Naive thymus-derived CD4-positive, alpha-beta T cell (primary cell): ENCODE measurements at regions not wholly inside any gene's neighbourhood (a gene's known extent, or its start where the extent isn't known, plus 50 kb on each side); places are given as distances from the start of the nearest gene placed in this dataset.

Experiments used
- ATAC-seq: fragments of 150-1000 bp; cut with Tn5 transposase; 2 replicates; pipeline ENCODE4 v1.10.0; 2021; ENCODE audit warnings: mild to moderate bottlenecking, moderate library complexity
- CTCF ChIA-PET: fragments of 350-600 bp; sonication (Branson Sonifier 250); formaldehyde crosslinking; loops from one replicate; lab custom pipeline; 2021; ENCODE audit warnings: antibody characterized with exemption; lab: Charles Lee
- POLR2A ChIA-PET: fragments of 350-600 bp; sonication (Branson Sonifier 250); formaldehyde crosslinking; loops from one replicate; lab custom pipeline; 2021; ENCODE audit warnings: antibody characterized with exemption, inconsistent platforms; lab: Charles Lee
- DNase-seq, 9 donors: peaks; one replicate each; pipeline versions ENCODE4 v3.0.0 to v3.0.0-alpha.2; 2020 to 2022; ENCODE audit warnings: mixed read lengths in 1 of 9
- H3K27ac ChIP-seq: one replicate; pipeline ENCODE4 v1.7.0; 2013; ENCODE audit warnings: mild to moderate bottlenecking, low read depth, low read length, moderate library complexity
- H3K27me3 ChIP-seq, 2 donors: one replicate each; pipeline ENCODE4 v1.7.0; 2013; ENCODE audit warnings: low read length in 2 of 2, mild to moderate bottlenecking in 2 of 2, moderate library complexity in 2 of 2; ENCODE audit not compliant: control insufficient read depth in 2 of 2, insufficient read depth in 2 of 2
- H3K36me3 ChIP-seq, 3 experiments: 1 replicate in 2 of 3; 2 replicates in 1 of 3; pipeline ENCODE4 v1.7.0; 2013; ENCODE audit warnings: low read length in 3 of 3, mild to moderate bottlenecking in 3 of 3, moderate library complexity in 1 of 3; ENCODE audit not compliant: insufficient read depth in 3 of 3, control insufficient read depth in 2 of 3
- H3K4me1 ChIP-seq, 2 donors: one replicate each; pipeline ENCODE4 v1.7.0; 2013; ENCODE audit warnings: low read length in 2 of 2, mild to moderate bottlenecking in 2 of 2, moderate library complexity in 1 of 2; ENCODE audit not compliant: control insufficient read depth in 2 of 2, insufficient read depth in 2 of 2
- H3K4me3 ChIP-seq: 2 replicates; pipeline ENCODE4 v1.7.0; 2013; ENCODE audit warnings: mild to moderate bottlenecking, low read length
- H3K9me3 ChIP-seq, 3 experiments: 1 replicate in 2 of 3; 2 replicates in 1 of 3; pipeline ENCODE4 v1.7.0; 2013; ENCODE audit warnings: low read length in 3 of 3; ENCODE audit not compliant: control insufficient read depth in 2 of 3
- H3K27ac Mint-ChIP-seq, 9 donors: one replicate each; pipeline ENCODE4 v1.8.0; 2020 to 2022; ENCODE audit warnings: mixed read lengths in 9 of 9, mild to moderate bottlenecking in 8 of 9, moderate library complexity in 5 of 9, inconsistent platforms in 2 of 9
- H3K27me3 Mint-ChIP-seq, 5 donors: one replicate each; pipeline ENCODE4 v1.8.0; 2021 to 2022; ENCODE audit warnings: mixed read lengths in 5 of 5, mild to moderate bottlenecking in 1 of 5
- H3K36me3 Mint-ChIP-seq, 5 donors: one replicate each; pipeline ENCODE4 v1.8.0; 2020 to 2022; ENCODE audit warnings: mixed read lengths in 5 of 5, mild to moderate bottlenecking in 3 of 5, inconsistent platforms in 1 of 5
- H3K4me1 Mint-ChIP-seq, 7 donors: one replicate each; pipeline ENCODE4 v1.8.0; 2020 to 2022; ENCODE audit warnings: mixed read lengths in 7 of 7, mild to moderate bottlenecking in 3 of 7, inconsistent platforms in 1 of 7
- H3K4me3 Mint-ChIP-seq, 10 donors: one replicate each; pipeline ENCODE4 v1.8.0; 2020 to 2022; ENCODE audit warnings: mild to moderate bottlenecking in 10 of 10, mixed read lengths in 10 of 10, moderate library complexity in 6 of 10, inconsistent platforms in 2 of 10
- H3K9me3 Mint-ChIP-seq, 11 donors: one replicate each; pipeline ENCODE4 v1.8.0; 2020 to 2022; ENCODE audit warnings: mixed read lengths in 11 of 11, mild to moderate bottlenecking in 4 of 11, inconsistent platforms in 1 of 11, moderate library complexity in 1 of 11
- intact Hi-C, 2 donors: fragments of 100-400 bp; cut with micrococcal nuclease; formaldehyde crosslinking; loops; one replicate each; pipeline ENCODE4 v1.15.1; 2023

GRCh38 chr6:140541288-140541687 lies 1166.8 kb upstream of the CITED2 start:
- ChIA-PET CTCF (no interaction called here), POLR2A (no interaction called here)
- intact Hi-C loops: no loop called here
- Histone ChIP-seq H3K36me3 (no peaks in the 10 kb centered on the region), H3K4me3 (no peak overlapping the region), H3K4me1 (no peaks in the 10 kb centered on the region), H3K27ac (no peak overlapping the region), H3K27me3 (no peaks in the 10 kb centered on the region), H3K9me3 (no peaks in the 10 kb centered on the region)
- Mint-ChIP-seq H3K4me1 (no peaks in the 10 kb centered on the region), H3K4me3 (no peak overlapping the region), H3K36me3 (no peaks in the 10 kb centered on the region), H3K27me3 (peaks cover 0 to 15% (median 0%) of the 10 kb centered on the region in 5 donors), H3K9me3 (peaks cover 0 to 3% (median 0%) of the 10 kb centered on the region in 11 donors), H3K27ac (no peak overlapping the region)
- DNase-seq (no peak), ATAC-seq (no peak)

GRCh38 chr6:140540743-140541142 lies 1166.3 kb upstream of the CITED2 start:
- intact Hi-C loops: no loop called here

GRCh38 chr6:140538926-140539325 lies 1164.5 kb upstream of the CITED2 start:
- intact Hi-C loops: no loop called here
- ChIA-PET CTCF (no interaction called here), POLR2A (no interaction called here)
- peaks cover 0 to under 1% (median 0%) of the 10 kb centered on the region in 7 donors for H3K4me1 Mint-ChIP-seq
- H3K4me3 Mint-ChIP-seq: no peak overlapping the region
- Histone ChIP-seq H3K4me1 (no peaks in the 10 kb centered on the region), H3K27ac (no peak overlapping the region), H3K9me3 (no peaks in the 10 kb centered on the region), H3K36me3 (no peaks in the 10 kb centered on the region), H3K27me3 (no peaks in the 10 kb centered on the region), H3K4me3 (no peak overlapping the region)
- no peak for DNase-seq
- peaks cover 0 to 2% (median 0%) of the 10 kb centered on the region in 5 donors for H3K36me3 Mint-ChIP-seq
- peaks cover 0 to 13% (median 0%) of the 10 kb centered on the region in 5 donors for H3K27me3 Mint-ChIP-seq
- no peak for ATAC-seq
- peaks cover 0 to 14% (median 3%) of the 10 kb centered on the region in 11 donors for H3K9me3 Mint-ChIP-seq
- no peak overlapping the region for H3K27ac Mint-ChIP-seq

More at GRCh38 chr6:140540743-140541142, 1166.3 kb upstream of the CITED2 start:
- Mint-ChIP-seq H3K27ac (no peak overlapping the region), H3K4me1 (no peaks in the 10 kb centered on the region), H3K4me3 (no peak overlapping the region), H3K36me3 (no peaks in the 10 kb centered on the region), H3K27me3 (peaks cover 0 to 15% (median 0%) of the 10 kb centered on the region in 5 donors), H3K9me3 (peaks cover 0 to 6% (median 0%) of the 10 kb centered on the region in 11 donors)
- no peaks in the 10 kb centered on the region for H3K27me3 ChIP-seq
- H3K4me1 ChIP-seq: no peaks in the 10 kb centered on the region
- no peaks in the 10 kb centered on the region for H3K36me3 ChIP-seq
- DNase-seq (no peak), ATAC-seq (no peak)
- ChIA-PET POLR2A (no interaction called here), CTCF (no interaction called here)
- H3K9me3 ChIP-seq: no peaks in the 10 kb centered on the region
- no peak overlapping the region for H3K4me3 ChIP-seq
- no peak overlapping the region for H3K27ac ChIP-seq

- Histone ChIP-seq H3K4me1 (no peaks in the 10 kb centered on the region), H3K36me3 (no peaks in the 10 kb centered on the region), H3K27ac (no peak overlapping the region), H3K9me3 (no peaks in the 10 kb centered on the region), H3K4me3 (no peak overlapping the region), H3K27me3 (no peaks in the 10 kb centered on the region)
- peaks cover 0 to 1% (median 0%) of the 10 kb centered on the region in 7 donors for H3K4me1 Mint-ChIP-seq
- intact Hi-C loops: no loop called here
- no peak overlapping the region for H3K27ac Mint-ChIP-seq
- peaks cover 0 to 13% (median 0%) of the 10 kb centered on the region in 5 donors for H3K27me3 Mint-ChIP-seq
- ChIA-PET CTCF (no interaction called here), POLR2A (no interaction called here)
- DNase-seq (no peak), ATAC-seq (no peak)
- H3K36me3 Mint-ChIP-seq: peaks cover 0 to 2% (median 0%) of the 10 kb centered on the region in 5 donors
- peaks cover 0 to 16% (median 3%) of the 10 kb centered on the region in 11 donors for H3K9me3 Mint-ChIP-seq
- H3K4me3 Mint-ChIP-seq: no peak overlapping the region
Observed at GRCh38 chr6:140537834-140538705, 1163.6 kb upstream of the CITED2 start.

- Histone ChIP-seq H3K36me3 (no peaks in the 10 kb centered on the region), H3K4me3 (no peak overlapping the region), H3K27me3 (no peaks in the 10 kb centered on the region), H3K9me3 (no peaks in the 10 kb centered on the region), H3K27ac (no peak overlapping the region), H3K4me1 (no peaks in the 10 kb centered on the region)
- Mint-ChIP-seq H3K36me3 (peaks cover 0 to 2% (median 0%) of the 10 kb centered on the region in 5 donors), H3K27ac (no peak overlapping the region), H3K27me3 (peaks cover 0 to 8% (median 0%) of the 10 kb centered on the region in 5 donors), H3K4me1 (peaks cover 0 to 1% (median 0%) of the 10 kb centered on the region in 7 donors), H3K9me3 (peaks cover 0 to 16% (median 3%) of the 10 kb centered on the region in 11 donors), H3K4me3 (no peak overlapping the region)
- ATAC-seq (no peak), DNase-seq (no peak)
- ChIA-PET POLR2A (no interaction called here), CTCF (no interaction called here)
- intact Hi-C loops: no loop called here
Observed at GRCh38 chr6:140537211-140537610, 1162.8 kb upstream of the CITED2 start.

GRCh38 chr6:140535511-140535910 lies 1161.1 kb upstream of the CITED2 start:
- H3K27me3 ChIP-seq: no peaks in the 10 kb centered on the region
- H3K4me3 ChIP-seq: no peak overlapping the region
- Mint-ChIP-seq H3K36me3 (peaks cover 0 to 2% (median 0%) of the 10 kb centered on the region in 5 donors), H3K4me1 (peaks cover 0 to 1% (median 0%) of the 10 kb centered on the region in 7 donors), H3K27me3 (peaks cover 0 to 7% (median 5%) of the 10 kb centered on the region in 5 donors), H3K9me3 (peaks cover 0 to 16% (median 3%) of the 10 kb centered on the region in 11 donors), H3K4me3 (no peak overlapping the region), H3K27ac (no peak overlapping the region)
- ChIA-PET CTCF (no interaction called here), POLR2A (no interaction called here)
- H3K27ac ChIP-seq: no peak overlapping the region
- ATAC-seq (no peak), DNase-seq (no peak)
- H3K9me3 ChIP-seq: no peaks in the 10 kb centered on the region
- H3K36me3 ChIP-seq: no peaks in the 10 kb centered on the region
- intact Hi-C loops: no loop called here
- H3K4me1 ChIP-seq: no peaks in the 10 kb centered on the region
